Thyroid gland (tissue), 4 donors: ENCODE measurements at regions not wholly inside any gene's neighbourhood (a gene's known extent, or its start where the extent isn't known, plus 50 kb on each side); places are given as distances from the start of the nearest gene placed in this dataset.

ENCODE experiments used
- DNase-seq, 2 donors: peaks; one replicate each; pipeline ENCODE4 v3.0.0-alpha.2; 2019
- H3K27ac ChIP-seq, 3 donors: fragments of 200-600 bp; sonication (generic); 1 replicate in 2 of 3; 2 replicates in 1 of 3; pipeline ENCODE4 v1.5.1; 2016 to 2019; ENCODE audit warnings: mild to moderate bottlenecking in 1 of 3, moderate library complexity in 1 of 3
- H3K27me3 ChIP-seq: fragments of 200-600 bp; sonication (generic); one replicate; pipeline ENCODE4 v1.5.1; 2019
- H3K36me3 ChIP-seq, 2 donors: fragments of 200-600 bp; sonication (generic); one replicate each; pipeline ENCODE4 v1.5.1; 2016 to 2019
- H3K4me1 ChIP-seq, 2 donors: fragments of 200-600 bp; sonication (generic); one replicate each; pipeline ENCODE4 v1.5.1; 2017 to 2019
- H3K4me3 ChIP-seq, 3 donors: fragments of 200-600 bp; sonication (generic); replicated peaks in 1 of 3; 1 replicate in 2 of 3; 2 replicates in 1 of 3; pipeline ENCODE4 v1.5.1; 2016; ENCODE audit warnings: mild to moderate bottlenecking in 1 of 3
- H3K9me3 ChIP-seq: fragments of 200-600 bp; sonication (generic); one replicate; pipeline ENCODE4 v1.5.1; 2017
- POLR2A ChIP-seq, 2 donors: fragments of 450-650 bp; IDR thresholded peaks; one replicate each; pipeline ENCODE4 v1.6.1; 2017; ENCODE audit warnings: antibody characterized with exemption in 2 of 2, mild to moderate bottlenecking in 2 of 2, moderate library complexity in 1 of 2
- WGBS, 2 donors: methylation state at CpG; one replicate each; pipeline ENCODE4 v1.1.5; 2017; 5-methylcytosine and 5-hydroxymethylcytosine counted together
- intact Hi-C: fragments of 100-400 bp; cut with DNase I; formaldehyde crosslinking; loops from one replicate; pipeline ENCODE4 v1.15.1; 2023
- TF ChIP-seq, protein P1 (sequence below), 6 experiments: fragments of 200-600 bp in 3 of 6; fragments of 450-650 bp in 3 of 6; sonication (generic) in 3 of 6; IDR thresholded peaks; one replicate each; pipeline ENCODE4 v1.5.1; 2016 to 2019; ENCODE audit warnings: antibody characterized with exemption in 6 of 6, mild to moderate bottlenecking in 2 of 6, inconsistent platforms in 1 of 6, moderate library complexity in 1 of 6

DNA sequence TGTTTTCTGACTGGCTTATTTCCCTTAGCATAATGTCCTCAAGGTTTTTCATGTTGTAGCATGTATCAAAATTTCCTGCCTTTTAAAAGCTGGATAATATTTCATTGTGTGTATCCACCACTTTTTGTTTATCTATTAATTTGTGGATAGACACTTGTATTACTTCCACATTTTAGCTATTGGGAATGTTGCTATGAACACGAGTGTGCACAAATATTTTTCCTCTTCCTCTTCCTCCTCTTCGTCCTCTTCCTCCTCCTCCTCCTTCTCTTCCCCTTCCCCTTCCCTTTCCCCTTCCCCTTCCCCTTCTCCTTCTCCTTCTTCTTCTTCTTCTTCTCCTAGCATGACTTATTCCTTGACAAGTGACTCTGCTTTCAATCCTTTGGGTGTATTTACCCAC lies 51.2 kb upstream of the KL start:
- H3K9me3 ChIP-seq: no peaks in the 10 kb centered on the region
- H3K27me3 ChIP-seq: no peaks in the 10 kb centered on the region
- no peaks in the 10 kb centered on the region for H3K36me3 ChIP-seq
- DNase-seq: no peak
- intact Hi-C loops: no loop called here
- H3K4me1 ChIP-seq: no peaks in the 10 kb centered on the region
- no peak overlapping the region for H3K27ac ChIP-seq
- TF ChIP-seq POLR2A (IDR thresholded peaks at IDR 0.05): no peak
- TF ChIP-seq, protein P1, sequence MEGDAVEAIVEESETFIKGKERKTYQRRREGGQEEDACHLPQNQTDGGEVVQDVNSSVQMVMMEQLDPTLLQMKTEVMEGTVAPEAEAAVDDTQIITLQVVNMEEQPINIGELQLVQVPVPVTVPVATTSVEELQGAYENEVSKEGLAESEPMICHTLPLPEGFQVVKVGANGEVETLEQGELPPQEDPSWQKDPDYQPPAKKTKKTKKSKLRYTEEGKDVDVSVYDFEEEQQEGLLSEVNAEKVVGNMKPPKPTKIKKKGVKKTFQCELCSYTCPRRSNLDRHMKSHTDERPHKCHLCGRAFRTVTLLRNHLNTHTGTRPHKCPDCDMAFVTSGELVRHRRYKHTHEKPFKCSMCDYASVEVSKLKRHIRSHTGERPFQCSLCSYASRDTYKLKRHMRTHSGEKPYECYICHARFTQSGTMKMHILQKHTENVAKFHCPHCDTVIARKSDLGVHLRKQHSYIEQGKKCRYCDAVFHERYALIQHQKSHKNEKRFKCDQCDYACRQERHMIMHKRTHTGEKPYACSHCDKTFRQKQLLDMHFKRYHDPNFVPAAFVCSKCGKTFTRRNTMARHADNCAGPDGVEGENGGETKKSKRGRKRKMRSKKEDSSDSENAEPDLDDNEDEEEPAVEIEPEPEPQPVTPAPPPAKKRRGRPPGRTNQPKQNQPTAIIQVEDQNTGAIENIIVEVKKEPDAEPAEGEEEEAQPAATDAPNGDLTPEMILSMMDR (IDR thresholded peaks at IDR 0.05): no peak
- no peak overlapping the region for H3K4me3 ChIP-seq
- WGBS, 2 donors: 71 to 81% methylated on average over 2 of the region's 2 CpGs
